Endothelial cell of umbilical vein (primary cell): ENCODE measurements at regions not wholly inside any gene's neighbourhood (a gene's known extent, or its start where the extent isn't known, plus 50 kb on each side); places are given as distances from the start of the nearest gene placed in this dataset.

Experiments
- BruUV-seq: library from RNA; stranded (reverse); fragments of 400-500 nt; replicated peaks from 2 replicates; lab custom pipeline; 2021; lab: Mats Ljungman, UMichigan
- CTCF ChIA-PET: fragments of 300-600, 350-600 bp; sonication (Branson Sonifier 250); formaldehyde crosslinking; loops from one replicate; lab custom pipeline; 2021; ENCODE audit warnings: antibody characterized with exemption, inconsistent platforms; lab: Charles Lee
- POLR2A ChIA-PET: fragments of 300-600, 350-600 bp; sonication (Branson Sonifier 250); formaldehyde crosslinking; loops from one replicate; lab custom pipeline; 2021; ENCODE audit warnings: antibody characterized with exemption, inconsistent platforms; lab: Charles Lee
- DNase-seq: peaks from one replicate; pipeline ENCODE4 v3.0.0-alpha.2; 2011; ENCODE audit warnings: low read depth, low spot score
- FAIRE-seq: peaks from 2 replicates; lab custom pipeline; 2011; peaks lifted over from hg19 to GRCh38; lab: Jason Lieb, UNC
- H2AFZ ChIP-seq: 2 replicates; pipeline ENCODE4 v1.6.0; 2012; ENCODE audit warnings: low read depth, low read length, control low read depth, inconsistent platforms
- H3K27ac ChIP-seq: 2 replicates; pipeline ENCODE4 v1.5.1; 2011; ENCODE audit warnings: low read depth, mild to moderate bottlenecking, control low read depth, low read length, moderate library complexity; ENCODE audit not compliant: insufficient read depth
- H3K27me3 ChIP-seq, 2 experiments: 2 replicates each; pipeline versions ENCODE4 v1.6.0 to v1.6.1; 2011; ENCODE audit warnings: low read length in 2 of 2, mixed read lengths in 1 of 2; ENCODE audit not compliant: control insufficient read depth in 2 of 2, insufficient read depth in 2 of 2
- H3K36me3 ChIP-seq, 2 experiments: 2 replicates in 1 of 2; 3 replicates in 1 of 2; pipeline ENCODE4 v1.5.1; 2011; ENCODE audit warnings: low read length in 2 of 2, mild to moderate bottlenecking in 1 of 2, moderate library complexity in 1 of 2; ENCODE audit not compliant: control insufficient read depth in 2 of 2, insufficient read depth in 2 of 2; ENCODE audit errors: extremely low read depth in 1 of 2
- H3K4me1 ChIP-seq: 3 replicates; pipeline ENCODE4 v1.5.1; 2011; ENCODE audit warnings: mild to moderate bottlenecking, low read length; ENCODE audit not compliant: control insufficient read depth, insufficient read depth; ENCODE audit errors: extremely low read depth
- H3K4me2 ChIP-seq: 2 replicates; pipeline ENCODE4 v1.6.1; 2011; ENCODE audit warnings: low read length, control low read depth, mixed read lengths; ENCODE audit not compliant: insufficient read depth
- H3K4me3 ChIP-seq, 3 experiments: fragments of 200-600 bp in 1 of 3; sonication (generic), shearing (Covaris generic) in 1 of 3; replicated peaks in 1 of 3; 2 replicates each; pipeline ENCODE4 v1.5.1; 2011 to 2016; ENCODE audit warnings: control low read depth in 3 of 3, low read length in 3 of 3, mild to moderate bottlenecking in 2 of 3, inconsistent platforms in 1 of 3, low read depth in 1 of 3, moderate library complexity in 1 of 3; ENCODE audit not compliant: insufficient read depth in 1 of 3
- H3K79me2 ChIP-seq: 2 replicates; pipeline ENCODE4 v1.6.0; 2012; ENCODE audit warnings: low read length, inconsistent platforms; ENCODE audit not compliant: control insufficient read depth, insufficient read depth
- H3K9ac ChIP-seq: replicated peaks from 2 replicates; pipeline ENCODE3; 2011; ENCODE audit warnings: low read length, control low read depth; ENCODE audit not compliant: insufficient read depth; ENCODE audit errors: extremely low read depth
- H3K9me1 ChIP-seq: replicated peaks from 3 replicates; pipeline ENCODE4 v1.6.0; 2011; ENCODE audit warnings: mild to moderate bottlenecking, low read length; ENCODE audit not compliant: control insufficient read depth, insufficient read depth; ENCODE audit errors: extremely low read depth
- H3K9me3 ChIP-seq: replicated peaks from 2 replicates; pipeline ENCODE4 v1.5.1; 2012; ENCODE audit warnings: low read length, inconsistent platforms; ENCODE audit not compliant: control insufficient read depth, insufficient read depth
- H4K20me1 ChIP-seq: replicated peaks from 2 replicates; pipeline ENCODE3; 2011; ENCODE audit warnings: mild to moderate bottlenecking, low read length; ENCODE audit not compliant: control insufficient read depth, insufficient read depth; ENCODE audit errors: extremely low read depth
- CTCF ChIP-seq, 2 donors: IDR thresholded peaks; 1 replicate in 1 of 2; 2 replicates in 1 of 2; pipeline ENCODE4 v1.5.1; 2011; ENCODE audit warnings: low read length in 2 of 2, mild to moderate bottlenecking in 2 of 2, moderate library complexity in 2 of 2, control low read depth in 1 of 2, inconsistent platforms in 1 of 2, low read depth in 1 of 2; ENCODE audit not compliant: insufficient read depth in 1 of 2; ENCODE audit errors: extremely low read depth in 1 of 2
- EZH2 ChIP-seq: IDR thresholded peaks from 2 replicates; pipeline ENCODE4 v1.6.1; 2012; ENCODE audit warnings: borderline replicate concordance, low read depth, mild to moderate bottlenecking, moderate library complexity, low read length, inconsistent platforms; ENCODE audit not compliant: severe bottlenecking
- FOS ChIP-seq: IDR thresholded peaks from 2 replicates; pipeline ENCODE4 v1.6.1; 2011; ENCODE audit warnings: mild to moderate bottlenecking, low read length, moderate library complexity, borderline replicate concordance; ENCODE audit not compliant: insufficient read depth
- GATA2 ChIP-seq: IDR thresholded peaks from 2 replicates; pipeline ENCODE4 v1.7.0; 2011; ENCODE audit warnings: low read depth, mild to moderate bottlenecking, moderate library complexity, mixed read lengths, low read length; ENCODE audit not compliant: insufficient read length, insufficient read depth
- JUN ChIP-seq: IDR thresholded peaks from 2 replicates; pipeline ENCODE4 v1.6.1; 2011; ENCODE audit warnings: borderline replicate concordance, low read depth; ENCODE audit not compliant: insufficient read length, insufficient read depth
- MAX ChIP-seq: IDR thresholded peaks from 2 replicates; pipeline ENCODE4 v1.6.1; 2011; ENCODE audit not compliant: insufficient read depth, insufficient read length
- MYC ChIP-seq: IDR thresholded peaks from one replicate; pipeline ENCODE4 v1.6.1; 2011; ENCODE audit warnings: mild to moderate bottlenecking, low read depth, low read length
- POLR2A ChIP-seq: IDR thresholded peaks from 2 replicates; pipeline ENCODE4 v1.6.1; 2012; ENCODE audit warnings: low read depth, mild to moderate bottlenecking, control low read depth, low read length
- POLR2AphosphoS5 ChIP-seq: IDR thresholded peaks from 2 replicates; pipeline ENCODE4 v1.6.1; 2012; ENCODE audit warnings: low read depth, mild to moderate bottlenecking, control low read depth, low read length, moderate library complexity; ENCODE audit not compliant: insufficient read depth
- dilution Hi-C: fragments of 300-500 bp; cut with MboI; formaldehyde crosslinking; loops from one replicate; pipeline ENCODE4 v1.15.0; 2019; ENCODE audit warnings: low sequenced_read_pairs; ENCODE audit not compliant: extremely low pct_ligation_motif_present
- intact Hi-C: fragments of 100-400 bp; cut with micrococcal nuclease; formaldehyde crosslinking; loops from one replicate; pipeline ENCODE4 v1.10.0; 2022

- H3K36me3 ChIP-seq = no peaks in the 10 kb centered on the region
- TF ChIP-seq POLR2A (no peak), MAX (no peak), GATA2 (no peak), EZH2 (no peak), JUN (no peak), MYC (no peak), POLR2AphosphoS5 (no peak), FOS (no peak), CTCF (IDR thresholded peaks at IDR 0.05; ENCODE audit: extremely low read depth in 1 of 2, insufficient read depth in 1 of 2, low read depth in 1 of 2, low read length in 2 of 2) (no peak)
- CTCF ChIA-PET = no interaction called here
- H3K9me1 ChIP-seq = peaks cover 2% of the 10 kb centered on the region
- H3K4me2 ChIP-seq = no peak overlapping the region
- H3K27me3 ChIP-seq = no peaks in the 10 kb centered on the region
- POLR2A ChIA-PET = no interaction called here
- no peak overlapping the region for H3K9ac ChIP-seq
- no peaks in the 10 kb centered on the region for H3K4me1 ChIP-seq
- H3K4me3 ChIP-seq = no peak overlapping the region
- no peaks in the 10 kb centered on the region for H3K79me2 ChIP-seq
- H3K27ac ChIP-seq = no peak overlapping the region
- dilution Hi-C loops (no loop called here), intact Hi-C loops (loop anchor here (5.0 kb wide), 1 partner anchor 50 kb away; no protein-coding TSS in a partner anchor)
- no TSS peak for BruUV-seq
- H2AFZ ChIP-seq = no peak overlapping the region
- H3K9me3 ChIP-seq = no peaks in the 10 kb centered on the region
- DNase-seq = no peak
- no peak for FAIRE-seq
- H4K20me1 ChIP-seq = no peaks in the 10 kb centered on the region
Observed at GRCh38 chr10:53052521-53053164, 280.1 kb upstream of the MBL2 start.
